ENCODE measurements at regions not wholly inside any gene's neighbourhood (a gene's known extent, or its start where the extent isn't known, plus 50 kb on each side); places are given as distances from the start of the nearest gene placed in this dataset.

DNA sequence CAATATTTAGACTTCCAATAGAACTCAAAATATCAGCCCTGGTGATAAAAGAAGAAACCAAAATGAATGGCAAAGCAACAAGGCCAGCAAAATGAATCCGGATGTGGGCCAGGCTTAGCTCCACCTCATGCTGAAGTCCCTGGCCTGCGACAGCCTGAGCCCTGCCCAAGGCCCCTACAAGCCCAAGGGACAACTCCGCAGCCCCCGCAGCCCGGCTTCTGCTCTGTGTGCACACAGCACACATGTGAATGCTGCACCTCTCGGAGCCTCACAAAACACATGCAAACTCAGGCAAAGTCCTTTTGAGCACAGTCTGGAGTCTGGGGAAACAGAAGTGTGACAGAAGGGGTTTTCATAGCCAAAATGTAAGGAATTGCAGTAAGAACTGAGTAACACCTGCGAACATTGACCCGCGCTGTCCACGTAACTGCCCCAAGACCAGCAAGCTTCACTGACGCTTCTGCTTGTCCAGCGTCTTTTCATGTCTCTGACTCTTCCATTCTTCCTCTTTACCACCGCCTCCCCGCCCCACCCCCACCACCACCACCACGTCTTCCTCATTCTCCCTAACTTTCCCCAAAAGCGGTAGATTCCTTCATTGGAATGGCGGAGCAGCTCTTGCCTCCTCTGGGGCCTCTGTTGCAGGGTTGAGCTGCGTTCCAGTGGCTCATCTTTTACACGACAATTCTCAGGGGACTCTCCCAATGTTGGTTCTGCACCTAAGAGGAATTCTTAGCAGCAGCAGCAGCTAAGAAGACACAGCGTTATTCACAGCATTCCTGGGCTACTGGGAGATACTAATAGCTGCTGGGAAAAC is 136.4 kb upstream of the COPS8 start:
- no peak for DNase-seq
- no peaks in the 10 kb centered on the region for H3K4me1 ChIP-seq (replicated peaks; ENCODE audit: insufficient read depth)
- H3K4me2 ChIP-seq, result no peak overlapping the region
- H3F3A ChIP-seq (ENCODE audit: insufficient read depth, low read depth), result no peaks in the 10 kb centered on the region
- no TSS peak for BruUV-seq (replicated peaks)
- no peak for TF ChIP-seq EZH2 (IDR thresholded peaks at IDR 0.05; ENCODE audit: low read depth)
- TF ChIP-seq, protein P1, sequence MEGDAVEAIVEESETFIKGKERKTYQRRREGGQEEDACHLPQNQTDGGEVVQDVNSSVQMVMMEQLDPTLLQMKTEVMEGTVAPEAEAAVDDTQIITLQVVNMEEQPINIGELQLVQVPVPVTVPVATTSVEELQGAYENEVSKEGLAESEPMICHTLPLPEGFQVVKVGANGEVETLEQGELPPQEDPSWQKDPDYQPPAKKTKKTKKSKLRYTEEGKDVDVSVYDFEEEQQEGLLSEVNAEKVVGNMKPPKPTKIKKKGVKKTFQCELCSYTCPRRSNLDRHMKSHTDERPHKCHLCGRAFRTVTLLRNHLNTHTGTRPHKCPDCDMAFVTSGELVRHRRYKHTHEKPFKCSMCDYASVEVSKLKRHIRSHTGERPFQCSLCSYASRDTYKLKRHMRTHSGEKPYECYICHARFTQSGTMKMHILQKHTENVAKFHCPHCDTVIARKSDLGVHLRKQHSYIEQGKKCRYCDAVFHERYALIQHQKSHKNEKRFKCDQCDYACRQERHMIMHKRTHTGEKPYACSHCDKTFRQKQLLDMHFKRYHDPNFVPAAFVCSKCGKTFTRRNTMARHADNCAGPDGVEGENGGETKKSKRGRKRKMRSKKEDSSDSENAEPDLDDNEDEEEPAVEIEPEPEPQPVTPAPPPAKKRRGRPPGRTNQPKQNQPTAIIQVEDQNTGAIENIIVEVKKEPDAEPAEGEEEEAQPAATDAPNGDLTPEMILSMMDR (conservative IDR thresholded peaks at IDR 0.05), result no peak
- intact Hi-C loops (cut with micrococcal nuclease; ENCODE audit: unreplicated experiment), result no loop called here
- no peaks in the 10 kb centered on the region for H3K36me3 ChIP-seq (ENCODE audit: low read depth)
- H3K4me3 ChIP-seq, result no peak overlapping the region
- ChIA-PET POLR2A (ENCODE audit: unreplicated experiment) (interaction anchor here (0.9 kb wide), 1 partner anchor 260 kb away, joined by 6 read pairs; no protein-coding TSS in a partner anchor), CTCF (no interaction called here)
- H4K20me1 ChIP-seq (ENCODE audit: insufficient read depth), result no peaks in the 10 kb centered on the region
- no peaks in the 10 kb centered on the region for H3K9me2 ChIP-seq (ENCODE audit: insufficient read depth)
- no peak overlapping the region for H2AFZ ChIP-seq
- no peak overlapping the region for H3K27ac ChIP-seq
- no peaks in the 10 kb centered on the region for H3K79me2 ChIP-seq (ENCODE audit: low read depth)
- H3K9me3 ChIP-seq (ENCODE audit: insufficient read depth, low read depth), result no peaks in the 10 kb centered on the region; the same call in 1 of the 2 replicates
- H3K27me3 ChIP-seq (ENCODE audit: insufficient read depth, low read depth), result peaks cover 23% of the 10 kb centered on the region; the same call in 1 of the 2 replicates

DNA sequence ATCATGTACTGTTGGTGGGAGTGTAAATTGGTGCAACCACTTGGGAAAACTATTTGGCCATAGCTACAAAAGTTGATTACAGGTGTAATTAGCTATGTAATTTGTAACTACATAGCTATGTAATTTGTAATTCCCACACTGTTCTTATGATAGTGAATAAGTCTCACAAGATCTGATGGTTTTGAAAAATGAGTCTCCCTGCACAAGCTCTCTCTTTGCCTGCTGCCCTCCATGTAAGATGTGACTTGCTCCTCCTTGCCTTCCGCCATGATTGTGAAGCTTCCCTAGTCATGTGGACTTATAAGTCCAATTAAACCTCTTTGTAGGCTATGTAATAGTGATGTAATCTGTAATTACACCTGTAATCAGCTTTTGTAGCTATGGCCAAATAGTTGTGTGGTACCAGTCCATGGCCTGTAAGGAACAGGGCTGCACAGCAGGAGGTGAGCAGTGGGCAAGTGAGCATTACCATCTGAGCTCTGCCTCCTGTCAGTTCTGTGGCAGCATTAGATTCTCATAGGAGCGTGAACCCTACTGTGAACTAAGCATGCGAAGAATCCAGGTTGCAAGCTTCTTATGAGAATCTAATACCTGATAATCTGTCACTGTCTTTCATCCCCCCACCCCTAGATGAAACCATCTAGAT is 133.7 kb upstream of the COPS8 start:
- ChIA-PET CTCF (interaction anchor here (0.6 kb wide), 2 partner anchors 128 to 588 kb away, joined by 3 to 6 read pairs; no protein-coding TSS in a partner anchor), POLR2A (ENCODE audit: unreplicated experiment) (interaction anchor here (0.6 kb wide), 1 partner anchor 780 kb away, joined by 6 read pairs; no protein-coding TSS in a partner anchor)
- DNase-seq, result no peak
- Histone ChIP-seq H2AFZ (no peak overlapping the region), H3K9me3 (ENCODE audit: insufficient read depth, low read depth) (no peaks in the 10 kb centered on the region; the same call in 1 of the 2 replicates), H4K20me1 (ENCODE audit: insufficient read depth) (no peaks in the 10 kb centered on the region), H3K4me1 (replicated peaks; ENCODE audit: insufficient read depth) (no peaks in the 10 kb centered on the region), H3K79me2 (ENCODE audit: low read depth) (no peaks in the 10 kb centered on the region), H3K9me2 (ENCODE audit: insufficient read depth) (no peaks in the 10 kb centered on the region), H3F3A (ENCODE audit: insufficient read depth, low read depth) (no peaks in the 10 kb centered on the region), H3K36me3 (ENCODE audit: low read depth) (no peaks in the 10 kb centered on the region), H3K27me3 (ENCODE audit: insufficient read depth, low read depth) (peaks cover 36% of the 10 kb centered on the region), H3K27ac (no peak overlapping the region), H3K4me3 (no peak overlapping the region), H3K4me2 (no peak overlapping the region)
- BruUV-seq (replicated peaks), result no TSS peak
- TF ChIP-seq, protein P1 (conservative IDR thresholded peaks at IDR 0.05), result no peak
- TF ChIP-seq EZH2 (IDR thresholded peaks at IDR 0.05; ENCODE audit: low read depth), result no peak
- intact Hi-C loops (cut with micrococcal nuclease; ENCODE audit: unreplicated experiment), result no loop called here

- no TSS peak for BruUV-seq (replicated peaks)
- no peaks in the 10 kb centered on the region for H3K4me1 ChIP-seq (replicated peaks; ENCODE audit: insufficient read depth)
- no peak overlapping the region for H3K27ac ChIP-seq
- H3K4me2 ChIP-seq, result no peak overlapping the region
- no peak overlapping the region for H3K4me3 ChIP-seq
- H3K79me2 ChIP-seq (ENCODE audit: low read depth), result no peaks in the 10 kb centered on the region
- H4K20me1 ChIP-seq (ENCODE audit: insufficient read depth), result no peaks in the 10 kb centered on the region
- H3K36me3 ChIP-seq (ENCODE audit: low read depth), result no peaks in the 10 kb centered on the region
- peaks cover 28% of the 10 kb centered on the region for H3K27me3 ChIP-seq (ENCODE audit: insufficient read depth, low read depth)
- no peak for TF ChIP-seq EZH2 (IDR thresholded peaks at IDR 0.05; ENCODE audit: low read depth)
- TF ChIP-seq, protein P1 (conservative IDR thresholded peaks at IDR 0.05), result no peak
- no peak for DNase-seq
- ChIA-PET CTCF (no interaction called here), POLR2A (ENCODE audit: unreplicated experiment) (no interaction called here)
- H3F3A ChIP-seq (ENCODE audit: insufficient read depth, low read depth), result no peaks in the 10 kb centered on the region
- H3K9me3 ChIP-seq (ENCODE audit: insufficient read depth, low read depth), result no peaks in the 10 kb centered on the region; the same call in 1 of the 2 replicates
- H3K9me2 ChIP-seq (ENCODE audit: insufficient read depth), result no peaks in the 10 kb centered on the region
- H2AFZ ChIP-seq, result no peak overlapping the region
- intact Hi-C loops (cut with micrococcal nuclease; ENCODE audit: unreplicated experiment), result no loop called here
These were observed 131.0 kb upstream of the COPS8 start for GRCh38 chr2:236954641-236955040.
